HCT116 (cell line): ENCODE measurements at regions not wholly inside any gene's neighbourhood (a gene's known extent, or its start where the extent isn't known, plus 50 kb on each side); places are given as distances from the start of the nearest gene placed in this dataset.

ENCODE experiments used
- ATAC-seq: fragments of 200-7000 bp; cut with Tn5 transposase; 2 replicates; pipeline ENCODE4 v1.9.1; 2020; ENCODE audit warnings: mild to moderate bottlenecking, moderate library complexity
- BruUV-seq: library from RNA; stranded (reverse); fragments of 400-500 nt; replicated peaks from 2 replicates; lab custom pipeline; 2021; lab: Mats Ljungman, UMichigan
- CTCF ChIA-PET: fragments of 300-600 bp; sonication (Branson Sonifier 250); formaldehyde crosslinking; loops from one replicate; lab custom pipeline; 2021; ENCODE audit warnings: antibody characterized with exemption; lab: Charles Lee
- POLR2A ChIA-PET: fragments of 300-600, 350-600 bp; sonication (Branson Sonifier 250); formaldehyde crosslinking; loops from one replicate; lab custom pipeline; 2021; ENCODE audit warnings: antibody characterized with exemption; lab: Charles Lee
- RAD21 ChIA-PET, 2 experiments: fragments of 300-600 bp; sonication (Branson Sonifier 250); formaldehyde crosslinking; loops; one replicate each; lab custom pipeline; 2023; ENCODE audit warnings: low total read pairs in 2 of 2; ENCODE audit not compliant: uncharacterized antibody in 2 of 2, unreplicated experiment in 2 of 2, low non-redundant PET in 1 of 2; lab: Charles Lee
- DNase-seq: peaks from one replicate; pipeline ENCODE4 v3.0.0-alpha.2; 2010; ENCODE audit warnings: low read depth, low spot score
- H2AFZ ChIP-seq: fragments of 200-600 bp; shearing (Covaris generic), sonication (generic); 2 replicates; pipeline ENCODE4 v1.6.1; 2017; ENCODE audit warnings: low read depth, mixed run types, mixed read lengths, antibody characterized with exemption, low read length; ENCODE audit not compliant: poor library complexity, severe bottlenecking
- H3K27ac ChIP-seq: 2 replicates; pipeline ENCODE4 v1.5.1; 2012; ENCODE audit warnings: low read depth, low read length
- H3K27me3 ChIP-seq: fragments of 200-600 bp; sonication (generic); 2 replicates; pipeline ENCODE4 v1.6.1; 2016; ENCODE audit warnings: mixed run types, low read length, mixed read lengths; ENCODE audit not compliant: insufficient read depth
- H3K36me3 ChIP-seq, 2 experiments: fragments of 200-500 bp in 1 of 2; fragments of 200-600 bp in 1 of 2; sonication (Bioruptor generic) in 1 of 2; sonication (generic) in 1 of 2; 2 replicates each; pipeline versions ENCODE4 v1.5.1 to v1.6.1; 2014 to 2016; ENCODE audit warnings: low read length in 2 of 2, inconsistent platforms in 1 of 2, mixed read lengths in 1 of 2, mixed run types in 1 of 2; ENCODE audit not compliant: insufficient read depth in 2 of 2, control insufficient read depth in 1 of 2
- H3K4me1 ChIP-seq, 2 experiments: fragments of 200-600 bp in 1 of 2; sonication (generic) in 1 of 2; 2 replicates each; pipeline versions ENCODE4 v1.5.1 to v1.6.1; 2012 to 2017; ENCODE audit warnings: low read length in 2 of 2, inconsistent platforms in 1 of 2, mild to moderate bottlenecking in 1 of 2, mixed read lengths in 1 of 2, mixed run types in 1 of 2, moderate library complexity in 1 of 2; ENCODE audit not compliant: insufficient read depth in 2 of 2, control insufficient read depth in 1 of 2
- H3K4me2 ChIP-seq: fragments of 200-600 bp; sonication (generic); 2 replicates; pipeline ENCODE4 v1.6.1; 2017; ENCODE audit warnings: mixed run types, low read length, mixed read lengths
- H3K4me3 ChIP-seq, 2 experiments: fragments of 200-600 bp in 1 of 2; sonication (generic) in 1 of 2; replicated peaks in 1 of 2; 2 replicates each; pipeline ENCODE4 v1.5.1; 2011 to 2016; ENCODE audit warnings: low read length in 2 of 2, control low read depth in 1 of 2, low read depth in 1 of 2, mild to moderate bottlenecking in 1 of 2, mixed read lengths in 1 of 2, mixed run types in 1 of 2
- H3K79me2 ChIP-seq: fragments of 200-600 bp; sonication (generic); 2 replicates; pipeline ENCODE4 v1.6.1; 2017; ENCODE audit warnings: mild to moderate bottlenecking, mixed run types, low read length, moderate library complexity, mixed read lengths; ENCODE audit not compliant: insufficient read depth
- H3K9ac ChIP-seq: fragments of 200-600 bp; sonication (generic); 2 replicates; pipeline ENCODE4 v1.6.1; 2016; ENCODE audit warnings: low read length, mixed read lengths
- H3K9me2 ChIP-seq: fragments of 200-600 bp; sonication (generic), shearing (Covaris generic); 2 replicates; pipeline ENCODE4 v1.6.1; 2017; ENCODE audit warnings: mixed run types, mild to moderate bottlenecking, moderate library complexity; ENCODE audit not compliant: insufficient read depth
- H3K9me3 ChIP-seq, 2 experiments: fragments of 200-500 bp in 1 of 2; fragments of 200-600 bp in 1 of 2; sonication (Bioruptor generic) in 1 of 2; sonication (generic) in 1 of 2; 2 replicates each; pipeline ENCODE4 v1.6.1; 2014 to 2017; ENCODE audit warnings: low read length in 2 of 2, mixed read lengths in 2 of 2, inconsistent platforms in 1 of 2, low read depth in 1 of 2, mild to moderate bottlenecking in 1 of 2, mixed run types in 1 of 2, moderate library complexity in 1 of 2; ENCODE audit not compliant: control insufficient read depth in 1 of 2, insufficient read depth in 1 of 2
- H4K20me1 ChIP-seq: fragments of 200-600 bp; sonication (generic), shearing (Covaris generic); 2 replicates; pipeline ENCODE4 v1.6.1; 2017; ENCODE audit warnings: mixed run types, mild to moderate bottlenecking, moderate library complexity; ENCODE audit not compliant: insufficient read depth
- CBX3 ChIP-seq: IDR thresholded peaks from 2 replicates; pipeline ENCODE4 v1.6.1; 2012; ENCODE audit warnings: low read depth
- CEBPB ChIP-seq: IDR thresholded peaks from 2 replicates; pipeline ENCODE4 v1.6.1; 2012; ENCODE audit warnings: low read depth
- CTCF ChIP-seq, 3 experiments: fragments of 200-600 bp in 1 of 3; sonication (generic) in 1 of 3; IDR thresholded peaks in 2 of 3; conservative IDR thresholded peaks in 1 of 3; 2 replicates each; pipeline ENCODE4 v1.5.1; 2012 to 2017; ENCODE audit warnings: low read depth in 2 of 3, low read length in 2 of 3, antibody characterized with exemption in 1 of 3, borderline replicate concordance in 1 of 3, control low read depth in 1 of 3, mild to moderate bottlenecking in 1 of 3, mixed read lengths in 1 of 3, mixed run types in 1 of 3, moderate library complexity in 1 of 3; ENCODE audit not compliant: insufficient read depth in 1 of 3
- ELF1 ChIP-seq: IDR thresholded peaks from 2 replicates; pipeline ENCODE4 v1.6.1; 2012; ENCODE audit warnings: low read depth, borderline replicate concordance
- EZH2 ChIP-seq: fragments of 200-600 bp; sonication (generic); IDR thresholded peaks from 2 replicates; pipeline ENCODE4 v1.6.1; 2017; ENCODE audit warnings: antibody characterized with exemption, mixed run types
- EZH2phosphoT487 ChIP-seq: fragments of 200-600 bp; IDR thresholded peaks from 2 replicates; pipeline ENCODE4 v1.6.1; 2018; ENCODE audit warnings: antibody characterized with exemption, borderline replicate concordance
- FOSL1 ChIP-seq: IDR thresholded peaks from 2 replicates; pipeline ENCODE4 v1.6.1; 2012; ENCODE audit warnings: low read depth
- MAX ChIP-seq: IDR thresholded peaks from 2 replicates; pipeline ENCODE4 v1.6.1; 2012
- REST ChIP-seq: IDR thresholded peaks from 2 replicates; pipeline ENCODE4 v1.6.1; 2012; ENCODE audit warnings: low read depth
- SIN3A ChIP-seq: IDR thresholded peaks from 2 replicates; pipeline ENCODE4 v1.6.1; 2012; ENCODE audit warnings: low read depth
- TCF7L2 ChIP-seq: IDR thresholded peaks from 2 replicates; pipeline ENCODE4 v1.7.0; 2011; ENCODE audit warnings: borderline replicate concordance, inconsistent platforms; ENCODE audit not compliant: insufficient read depth, insufficient read length; ENCODE audit errors: extremely low read depth
- YY1 ChIP-seq: IDR thresholded peaks from 2 replicates; pipeline ENCODE4 v1.6.1; 2011; ENCODE audit warnings: low read length, low read depth, moderate library complexity, mild to moderate bottlenecking; ENCODE audit not compliant: insufficient replicate concordance; ENCODE audit errors: extremely low read depth
- ZBTB33 ChIP-seq: IDR thresholded peaks from 2 replicates; pipeline ENCODE4 v1.6.1; 2011; ENCODE audit warnings: mild to moderate bottlenecking, low read length, moderate library complexity; ENCODE audit not compliant: insufficient replicate concordance; ENCODE audit errors: extremely low read depth
- intact Hi-C: fragments of 100-400 bp; cut with micrococcal nuclease; formaldehyde crosslinking; loops from 2 replicates; pipeline ENCODE4 v1.10.0; 2022

- no peaks in the 10 kb centered on the region for H3K9me3 ChIP-seq
- CTCF ChIA-PET: no interaction called here
- intact Hi-C loops: no loop called here
- H2AFZ ChIP-seq: no peak overlapping the region
- no peaks in the 10 kb centered on the region for H3K4me1 ChIP-seq
- no peaks in the 10 kb centered on the region for H3K27me3 ChIP-seq
- H3K9me2 ChIP-seq: no peaks in the 10 kb centered on the region
- ATAC-seq (no peak), DNase-seq (no peak)
- no peaks in the 10 kb centered on the region for H3K36me3 ChIP-seq
- TF ChIP-seq REST (no peak), MAX (no peak), CTCF (IDR thresholded peaks at IDR 0.05 in 2 of 3, conservative IDR thresholded peaks at IDR 0.05 in 1 of 3; ENCODE audit: borderline replicate concordance in 1 of 3, insufficient read depth in 1 of 3, low read depth in 2 of 3, low read length in 2 of 3) (no peak), YY1 (no peak), CBX3 (no peak), CEBPB (no peak), SIN3A (no peak), EZH2phosphoT487 (no peak), EZH2 (no peak), TCF7L2 (no peak), FOSL1 (no peak), ELF1 (no peak), ZBTB33 (no peak)
- H3K4me3 ChIP-seq: no peak overlapping the region
- H3K4me2 ChIP-seq: no peak overlapping the region
- H3K27ac ChIP-seq: no peak overlapping the region
- no peak overlapping the region for H3K9ac ChIP-seq
- no peaks in the 10 kb centered on the region for H4K20me1 ChIP-seq
- POLR2A ChIA-PET: no interaction called here
- RAD21 ChIA-PET: no interaction called here
- BruUV-seq: no TSS peak
- no peaks in the 10 kb centered on the region for H3K79me2 ChIP-seq
Measured at GRCh38 chr9:784916-785315, 56.6 kb upstream of the DMRT1 start.
